ENCODE measurements at regions not wholly inside any gene's neighbourhood (a gene's known extent, or its start where the extent isn't known, plus 50 kb on each side); places are given as distances from the start of the nearest gene placed in this dataset.

GRCh38 chrX:110449312-110449711, 90.7 kb downstream of the RTL9 start:
- Mint-ChIP-seq H3K36me3 (ENCODE audit: low read depth) (no peaks in the 10 kb centered on the region), H3K4me1 (ENCODE audit: low read depth) (no peaks in the 10 kb centered on the region), H3K27me3 (peaks cover 9% of the 10 kb centered on the region), H3K4me3 (no peak overlapping the region), H3K9me3 (no peaks in the 10 kb centered on the region), H3K27ac (no peak overlapping the region)
- no peak for TF ChIP-seq CTCF (IDR thresholded peaks at IDR 0.05)
- DNase-seq (no peak), ATAC-seq (ENCODE audit: poor library complexity) (no peak)
- Histone ChIP-seq H3K27me3 (ENCODE audit: control insufficient read depth in 1 of 2, insufficient read depth in 2 of 2, low read length in 2 of 2) (no peaks in the 10 kb centered on the region), H3K9me3 (ENCODE audit: control insufficient read depth in 1 of 2, insufficient read depth in 1 of 2, low read length in 2 of 2) (no peaks in the 10 kb centered on the region), H3K4me3 (ENCODE audit: low read length) (no peak overlapping the region), H3K36me3 (ENCODE audit: insufficient read depth, low read length) (no peaks in the 10 kb centered on the region), H3K27ac (ENCODE audit: low read depth in 1 of 2, low read length in 2 of 2) (no peak overlapping the region), H3K4me1 (ENCODE audit: insufficient read depth, low read length) (no peaks in the 10 kb centered on the region)
- intact Hi-C loops (cut with DNase I, micrococcal nuclease) = no loop called here
- ChIA-PET POLR2A (no interaction called here), CTCF (no interaction called here)

GRCh38 chrX:110450050-110450449, 91.4 kb downstream of the RTL9 start:
- Histone ChIP-seq H3K27ac (ENCODE audit: low read depth in 1 of 2, low read length in 2 of 2) (no peak overlapping the region), H3K9me3 (ENCODE audit: control insufficient read depth in 1 of 2, insufficient read depth in 1 of 2, low read length in 2 of 2) (no peaks in the 10 kb centered on the region), H3K4me1 (ENCODE audit: insufficient read depth, low read length) (no peaks in the 10 kb centered on the region), H3K4me3 (ENCODE audit: low read length) (no peak overlapping the region), H3K36me3 (ENCODE audit: insufficient read depth, low read length) (no peaks in the 10 kb centered on the region), H3K27me3 (ENCODE audit: control insufficient read depth in 1 of 2, insufficient read depth in 2 of 2, low read length in 2 of 2) (no peaks in the 10 kb centered on the region)
- peak; percentile 10 to 64 (median 37) for DNase-seq
- H3K4me1 Mint-ChIP-seq (ENCODE audit: low read depth) = no peaks in the 10 kb centered on the region
- CTCF ChIA-PET = no interaction called here
- H3K4me3 Mint-ChIP-seq = no peak overlapping the region
- peak; percentile 53 for TF ChIP-seq CTCF (IDR thresholded peaks at IDR 0.05)
- POLR2A ChIA-PET = no interaction called here
- peak; percentile 48 for ATAC-seq (ENCODE audit: poor library complexity)
- no peak overlapping the region for H3K27ac Mint-ChIP-seq
- no peaks in the 10 kb centered on the region for H3K9me3 Mint-ChIP-seq
- H3K27me3 Mint-ChIP-seq = peaks cover 9% of the 10 kb centered on the region
- no peaks in the 10 kb centered on the region for H3K36me3 Mint-ChIP-seq (ENCODE audit: low read depth)
- intact Hi-C loops (cut with DNase I, micrococcal nuclease) = loop anchor here (1.0 to 10.0 kb wide), 4 partner anchors 397 to 795 kb away; partner anchors contain the start of gene PAK3 (in 1 of the 2)

- Histone ChIP-seq H3K36me3 (ENCODE audit: insufficient read depth, low read length) (no peaks in the 10 kb centered on the region), H3K4me3 (ENCODE audit: low read length) (no peak overlapping the region), H3K4me1 (ENCODE audit: insufficient read depth, low read length) (no peaks in the 10 kb centered on the region), H3K27me3 (ENCODE audit: control insufficient read depth in 1 of 2, insufficient read depth in 2 of 2, low read length in 2 of 2) (peaks cover 0 to 6% of the 10 kb centered on the region in 2 experiments), H3K27ac (ENCODE audit: low read depth in 1 of 2, low read length in 2 of 2) (no peak overlapping the region), H3K9me3 (ENCODE audit: control insufficient read depth in 1 of 2, insufficient read depth in 1 of 2, low read length in 2 of 2) (no peaks in the 10 kb centered on the region)
- Mint-ChIP-seq H3K4me1 (ENCODE audit: low read depth) (no peaks in the 10 kb centered on the region), H3K4me3 (no peak overlapping the region), H3K9me3 (no peaks in the 10 kb centered on the region), H3K27me3 (no peaks in the 10 kb centered on the region), H3K36me3 (ENCODE audit: low read depth) (no peaks in the 10 kb centered on the region), H3K27ac (no peak overlapping the region)
- DNase-seq (no peak), ATAC-seq (ENCODE audit: poor library complexity) (no peak)
- CTCF ChIA-PET = no interaction called here
- intact Hi-C loops (cut with DNase I, micrococcal nuclease) = loop anchor here (5.0 to 10.0 kb wide), 2 partner anchors 643 to 790 kb away; partner anchors contain the start of gene PAK3 (in 1 of the 2)
- POLR2A ChIA-PET = no interaction called here
- TF ChIP-seq CTCF (IDR thresholded peaks at IDR 0.05) = no peak
These were observed 95.7 kb downstream of the RTL9 start for GRCh38 chrX:110454336-110454735.

Measured in CD4-positive, alpha-beta T cell (primary cell).